ENCODE measurements at regions not wholly inside any gene's neighbourhood (a gene's known extent, or its start where the extent isn't known, plus 50 kb on each side); places are given as distances from the start of the nearest gene placed in this dataset.

DNA sequence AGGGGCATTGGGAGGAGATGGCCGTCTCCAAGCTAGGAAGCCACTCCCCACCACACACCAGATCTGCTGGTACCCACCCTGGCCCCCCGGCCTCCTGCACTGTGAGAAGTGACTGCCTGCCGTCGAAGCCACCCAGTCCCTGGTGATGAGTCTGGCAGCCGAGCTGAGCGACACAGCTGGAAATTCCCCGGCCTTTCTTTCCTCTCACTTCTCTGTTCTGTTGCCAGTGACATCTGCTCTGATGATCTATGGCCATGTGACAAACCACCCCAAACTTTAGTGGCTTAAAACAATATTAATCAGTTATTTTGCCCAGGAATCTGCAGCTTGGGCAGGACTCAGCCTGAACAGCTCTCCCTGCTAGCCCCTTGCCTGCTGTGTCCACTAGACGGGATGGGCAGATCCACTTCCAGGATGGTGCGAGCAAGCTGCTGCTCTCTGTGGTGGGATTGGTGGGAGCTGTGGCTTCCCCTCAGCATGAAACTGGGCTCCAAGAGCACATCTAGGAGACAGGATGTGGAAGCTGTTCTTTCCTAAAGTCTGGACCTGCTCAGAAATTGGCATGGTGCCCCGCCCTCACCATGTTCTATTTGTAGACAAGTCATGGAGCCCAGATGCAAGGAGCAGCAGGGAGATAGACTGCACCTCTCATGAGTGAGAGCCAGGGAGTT is 211.2 kb downstream of the GADD45G start:
- no peaks in the 10 kb centered on the region for H3F3A ChIP-seq (ENCODE audit: insufficient read depth, low read length, poor library complexity, severe bottlenecking)
- no peak overlapping the region for H2AFZ ChIP-seq (ENCODE audit: low read depth, low read length)
- no peaks in the 10 kb centered on the region for H3K9me2 ChIP-seq (ENCODE audit: insufficient read depth, low read length)
- TF ChIP-seq POLR2AphosphoS5 (IDR thresholded peaks at IDR 0.05) = no peak
- no peak for TF ChIP-seq TAF1 (IDR thresholded peaks at IDR 0.05; ENCODE audit: low read depth)
- TF ChIP-seq, protein P1, sequence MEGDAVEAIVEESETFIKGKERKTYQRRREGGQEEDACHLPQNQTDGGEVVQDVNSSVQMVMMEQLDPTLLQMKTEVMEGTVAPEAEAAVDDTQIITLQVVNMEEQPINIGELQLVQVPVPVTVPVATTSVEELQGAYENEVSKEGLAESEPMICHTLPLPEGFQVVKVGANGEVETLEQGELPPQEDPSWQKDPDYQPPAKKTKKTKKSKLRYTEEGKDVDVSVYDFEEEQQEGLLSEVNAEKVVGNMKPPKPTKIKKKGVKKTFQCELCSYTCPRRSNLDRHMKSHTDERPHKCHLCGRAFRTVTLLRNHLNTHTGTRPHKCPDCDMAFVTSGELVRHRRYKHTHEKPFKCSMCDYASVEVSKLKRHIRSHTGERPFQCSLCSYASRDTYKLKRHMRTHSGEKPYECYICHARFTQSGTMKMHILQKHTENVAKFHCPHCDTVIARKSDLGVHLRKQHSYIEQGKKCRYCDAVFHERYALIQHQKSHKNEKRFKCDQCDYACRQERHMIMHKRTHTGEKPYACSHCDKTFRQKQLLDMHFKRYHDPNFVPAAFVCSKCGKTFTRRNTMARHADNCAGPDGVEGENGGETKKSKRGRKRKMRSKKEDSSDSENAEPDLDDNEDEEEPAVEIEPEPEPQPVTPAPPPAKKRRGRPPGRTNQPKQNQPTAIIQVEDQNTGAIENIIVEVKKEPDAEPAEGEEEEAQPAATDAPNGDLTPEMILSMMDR (IDR thresholded peaks at IDR 0.05; ENCODE audit: poor library complexity, severe bottlenecking) = no peak
- no peak for TF ChIP-seq MXI1 (conservative IDR thresholded peaks at IDR 0.05; ENCODE audit: poor library complexity, severe bottlenecking)
- TF ChIP-seq EP300 (conservative IDR thresholded peaks at IDR 0.05; ENCODE audit: poor library complexity, severe bottlenecking) = no peak
- no peak for TF ChIP-seq EZH2 (IDR thresholded peaks at IDR 0.05; ENCODE audit: borderline replicate concordance, insufficient read depth, low read length, poor library complexity, severe bottlenecking)
- TF ChIP-seq, protein P2, sequence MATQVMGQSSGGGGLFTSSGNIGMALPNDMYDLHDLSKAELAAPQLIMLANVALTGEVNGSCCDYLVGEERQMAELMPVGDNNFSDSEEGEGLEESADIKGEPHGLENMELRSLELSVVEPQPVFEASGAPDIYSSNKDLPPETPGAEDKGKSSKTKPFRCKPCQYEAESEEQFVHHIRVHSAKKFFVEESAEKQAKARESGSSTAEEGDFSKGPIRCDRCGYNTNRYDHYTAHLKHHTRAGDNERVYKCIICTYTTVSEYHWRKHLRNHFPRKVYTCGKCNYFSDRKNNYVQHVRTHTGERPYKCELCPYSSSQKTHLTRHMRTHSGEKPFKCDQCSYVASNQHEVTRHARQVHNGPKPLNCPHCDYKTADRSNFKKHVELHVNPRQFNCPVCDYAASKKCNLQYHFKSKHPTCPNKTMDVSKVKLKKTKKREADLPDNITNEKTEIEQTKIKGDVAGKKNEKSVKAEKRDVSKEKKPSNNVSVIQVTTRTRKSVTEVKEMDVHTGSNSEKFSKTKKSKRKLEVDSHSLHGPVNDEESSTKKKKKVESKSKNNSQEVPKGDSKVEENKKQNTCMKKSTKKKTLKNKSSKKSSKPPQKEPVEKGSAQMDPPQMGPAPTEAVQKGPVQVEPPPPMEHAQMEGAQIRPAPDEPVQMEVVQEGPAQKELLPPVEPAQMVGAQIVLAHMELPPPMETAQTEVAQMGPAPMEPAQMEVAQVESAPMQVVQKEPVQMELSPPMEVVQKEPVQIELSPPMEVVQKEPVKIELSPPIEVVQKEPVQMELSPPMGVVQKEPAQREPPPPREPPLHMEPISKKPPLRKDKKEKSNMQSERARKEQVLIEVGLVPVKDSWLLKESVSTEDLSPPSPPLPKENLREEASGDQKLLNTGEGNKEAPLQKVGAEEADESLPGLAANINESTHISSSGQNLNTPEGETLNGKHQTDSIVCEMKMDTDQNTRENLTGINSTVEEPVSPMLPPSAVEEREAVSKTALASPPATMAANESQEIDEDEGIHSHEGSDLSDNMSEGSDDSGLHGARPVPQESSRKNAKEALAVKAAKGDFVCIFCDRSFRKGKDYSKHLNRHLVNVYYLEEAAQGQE (IDR thresholded peaks at IDR 0.05; ENCODE audit: borderline replicate concordance) = no peak
- no peak for TF ChIP-seq RAD21 (conservative IDR thresholded peaks at IDR 0.05)
- TF ChIP-seq SMC3 (conservative IDR thresholded peaks at IDR 0.05; ENCODE audit: poor library complexity) = no peak
- no peak overlapping the region for H3K27ac ChIP-seq (ENCODE audit: low read length)
- H3K27me3 ChIP-seq (ENCODE audit: insufficient read depth, low read depth, low read length) = no peaks in the 10 kb centered on the region
- no peaks in the 10 kb centered on the region for H3K36me3 ChIP-seq (ENCODE audit: insufficient read depth, low read length)
- H3K79me2 ChIP-seq (replicated peaks; ENCODE audit: insufficient read depth, low read length) = no peaks in the 10 kb centered on the region
- no peaks in the 10 kb centered on the region for H3K9me3 ChIP-seq (ENCODE audit: low read length)
- H3K9ac ChIP-seq (ENCODE audit: low read length) = no peak overlapping the region
- H3K4me2 ChIP-seq (ENCODE audit: low read length) = no peak overlapping the region
- no peaks in the 10 kb centered on the region for H4K20me1 ChIP-seq (ENCODE audit: insufficient read depth)
- H3K4me3 ChIP-seq (ENCODE audit: low read length) = no peak overlapping the region

DNA sequence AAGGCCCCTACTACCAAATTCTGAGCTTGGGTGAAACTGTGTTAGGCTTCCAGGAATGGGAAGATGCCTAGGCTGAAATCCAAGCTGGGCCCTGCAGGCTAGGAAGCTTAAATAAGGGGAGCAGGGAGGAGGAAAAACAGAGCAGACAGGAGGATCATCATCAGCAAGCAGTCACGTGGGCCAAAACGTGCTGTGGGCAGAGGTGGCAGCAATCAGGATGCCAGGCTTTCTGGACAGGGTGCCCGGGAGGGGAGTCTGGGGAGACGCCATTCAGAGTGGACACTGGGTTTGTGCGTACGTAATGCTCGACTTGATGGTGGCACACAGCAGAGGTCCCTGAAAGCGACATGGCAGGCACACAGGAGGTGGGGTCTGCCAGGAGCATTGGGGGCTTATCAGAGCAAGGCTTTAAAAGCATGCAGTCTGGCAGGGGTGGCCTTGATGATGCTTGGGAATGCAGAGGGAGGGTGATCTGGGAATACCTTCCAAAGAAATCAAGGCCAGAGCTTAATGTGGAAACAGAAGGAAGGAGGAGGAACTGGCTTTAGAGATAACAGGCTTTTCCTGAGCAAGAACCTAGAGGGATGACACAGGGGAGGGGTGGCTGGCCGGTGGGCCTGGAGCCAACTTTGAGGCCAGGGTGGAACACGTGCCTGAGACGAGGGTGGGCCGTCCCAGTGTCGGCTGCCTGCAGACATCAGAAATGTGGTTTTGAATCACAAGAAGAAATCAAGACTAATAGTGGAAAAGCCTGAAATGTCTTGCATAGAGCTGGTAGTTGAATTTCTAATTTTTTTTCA is 212.5 kb downstream of the GADD45G start:
- no peaks in the 10 kb centered on the region for H3K36me3 ChIP-seq (ENCODE audit: insufficient read depth, low read length)
- no peak overlapping the region for H2AFZ ChIP-seq (ENCODE audit: low read depth, low read length)
- no peaks in the 10 kb centered on the region for H3K27me3 ChIP-seq (ENCODE audit: insufficient read depth, low read depth, low read length)
- no peaks in the 10 kb centered on the region for H3K9me2 ChIP-seq (ENCODE audit: insufficient read depth, low read length)
- H4K20me1 ChIP-seq (ENCODE audit: insufficient read depth) = no peaks in the 10 kb centered on the region
- no peak for TF ChIP-seq POLR2AphosphoS5 (IDR thresholded peaks at IDR 0.05)
- TF ChIP-seq, protein P1 (IDR thresholded peaks at IDR 0.05; ENCODE audit: poor library complexity, severe bottlenecking) = no peak
- TF ChIP-seq, protein P2 (IDR thresholded peaks at IDR 0.05; ENCODE audit: borderline replicate concordance) = no peak
- TF ChIP-seq EZH2 (IDR thresholded peaks at IDR 0.05; ENCODE audit: borderline replicate concordance, insufficient read depth, low read length, poor library complexity, severe bottlenecking) = no peak
- TF ChIP-seq EP300 (conservative IDR thresholded peaks at IDR 0.05; ENCODE audit: poor library complexity, severe bottlenecking) = no peak
- TF ChIP-seq MXI1 (conservative IDR thresholded peaks at IDR 0.05; ENCODE audit: poor library complexity, severe bottlenecking) = no peak
- TF ChIP-seq SMC3 (conservative IDR thresholded peaks at IDR 0.05; ENCODE audit: poor library complexity) = no peak
- no peak for TF ChIP-seq RAD21 (conservative IDR thresholded peaks at IDR 0.05)
- no peak overlapping the region for H3K27ac ChIP-seq (ENCODE audit: low read length)
- no peak overlapping the region for H3K4me2 ChIP-seq (ENCODE audit: low read length)
- H3K9ac ChIP-seq (ENCODE audit: low read length) = no peak overlapping the region
- no peaks in the 10 kb centered on the region for H3F3A ChIP-seq (ENCODE audit: insufficient read depth, low read length, poor library complexity, severe bottlenecking)
- H3K9me3 ChIP-seq (ENCODE audit: low read length) = no peaks in the 10 kb centered on the region
- H3K79me2 ChIP-seq (replicated peaks; ENCODE audit: insufficient read depth, low read length) = no peaks in the 10 kb centered on the region
- H3K4me3 ChIP-seq (ENCODE audit: low read length) = no peak overlapping the region
